ENCODE measurements at regions not wholly inside any gene's neighbourhood (a gene's known extent, or its start where the extent isn't known, plus 50 kb on each side); places are given as distances from the start of the nearest gene placed in this dataset.

DNA sequence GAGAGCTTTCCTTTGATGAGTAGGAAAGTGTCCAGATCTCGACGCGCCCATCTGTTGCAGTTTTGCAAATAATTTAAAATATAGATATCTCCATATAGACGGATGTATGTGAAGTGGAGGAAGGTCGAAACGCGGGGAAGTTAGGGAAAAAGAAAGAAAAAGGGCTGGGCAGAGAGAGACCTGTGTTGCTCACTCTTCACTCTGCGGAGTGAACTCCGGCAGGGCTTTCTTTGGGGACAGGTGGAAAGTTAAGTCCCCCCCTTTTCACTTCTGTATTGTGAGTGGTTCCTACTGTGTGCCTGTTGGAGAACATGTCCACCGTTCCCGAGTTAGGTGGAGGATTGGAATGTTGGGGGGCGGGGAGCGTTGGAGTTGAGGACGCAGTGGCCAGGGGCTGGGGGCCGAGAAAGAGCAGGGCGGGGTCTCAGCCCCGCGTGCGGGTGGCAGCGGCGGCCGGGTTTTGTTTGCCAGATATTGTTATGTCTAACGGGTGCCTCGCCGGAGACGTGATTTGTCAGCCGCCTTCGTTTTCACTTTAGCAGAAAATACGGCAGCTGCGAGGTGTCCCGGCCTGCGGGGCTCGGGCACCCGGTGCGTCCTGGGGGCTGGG lies 145.1 kb upstream of the ZNF536 start:
- TF ChIP-seq, protein P1, sequence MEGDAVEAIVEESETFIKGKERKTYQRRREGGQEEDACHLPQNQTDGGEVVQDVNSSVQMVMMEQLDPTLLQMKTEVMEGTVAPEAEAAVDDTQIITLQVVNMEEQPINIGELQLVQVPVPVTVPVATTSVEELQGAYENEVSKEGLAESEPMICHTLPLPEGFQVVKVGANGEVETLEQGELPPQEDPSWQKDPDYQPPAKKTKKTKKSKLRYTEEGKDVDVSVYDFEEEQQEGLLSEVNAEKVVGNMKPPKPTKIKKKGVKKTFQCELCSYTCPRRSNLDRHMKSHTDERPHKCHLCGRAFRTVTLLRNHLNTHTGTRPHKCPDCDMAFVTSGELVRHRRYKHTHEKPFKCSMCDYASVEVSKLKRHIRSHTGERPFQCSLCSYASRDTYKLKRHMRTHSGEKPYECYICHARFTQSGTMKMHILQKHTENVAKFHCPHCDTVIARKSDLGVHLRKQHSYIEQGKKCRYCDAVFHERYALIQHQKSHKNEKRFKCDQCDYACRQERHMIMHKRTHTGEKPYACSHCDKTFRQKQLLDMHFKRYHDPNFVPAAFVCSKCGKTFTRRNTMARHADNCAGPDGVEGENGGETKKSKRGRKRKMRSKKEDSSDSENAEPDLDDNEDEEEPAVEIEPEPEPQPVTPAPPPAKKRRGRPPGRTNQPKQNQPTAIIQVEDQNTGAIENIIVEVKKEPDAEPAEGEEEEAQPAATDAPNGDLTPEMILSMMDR (IDR thresholded peaks at IDR 0.05; ENCODE audit: poor library complexity, severe bottlenecking) = no peak
- Histone ChIP-seq H3K27me3 (ENCODE audit: insufficient read depth, poor library complexity, severe bottlenecking) (peaks cover 79% of the 10 kb centered on the region), H3K27ac (ENCODE audit: poor library complexity, severe bottlenecking) (no peak overlapping the region), H3K4me3 (ENCODE audit: severe bottlenecking) (peak overlapping the region; percentile 42), H3K4me1 (ENCODE audit: insufficient read depth, poor library complexity, severe bottlenecking) (no peaks in the 10 kb centered on the region), H3K36me3 (ENCODE audit: low read depth) (no peaks in the 10 kb centered on the region), H3K9me3 (ENCODE audit: severe bottlenecking) (no peaks in the 10 kb centered on the region)
- ATAC-seq (ENCODE audit: low read depth) (no peak; the same call in 2 of the 3 replicates), DNase-seq (ENCODE audit: low spot score) (no peak)

DNA sequence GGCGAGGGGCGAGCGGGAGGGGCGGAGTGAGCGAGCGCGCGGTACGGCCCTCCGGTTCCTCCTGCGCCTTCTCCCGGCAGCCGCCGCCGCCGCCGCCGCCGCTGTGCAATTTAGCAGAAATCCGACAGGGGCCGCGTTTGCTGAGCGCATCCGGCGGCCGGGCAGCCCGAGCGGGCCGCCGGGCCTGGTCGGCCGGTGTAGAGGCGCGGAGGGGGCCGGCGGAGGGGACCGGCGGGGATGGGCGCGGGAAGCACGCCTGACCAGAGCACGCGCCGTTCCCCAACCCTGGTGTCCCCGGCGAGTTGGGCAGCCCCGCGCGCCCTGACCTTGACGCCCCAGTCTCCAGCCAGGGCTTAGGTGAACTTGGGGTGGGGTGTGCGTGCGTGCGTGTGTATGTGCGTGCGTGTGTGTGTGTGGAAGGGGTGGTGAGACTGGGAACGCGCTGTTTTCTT lies 144.5 kb upstream of the ZNF536 start:
- no peak for DNase-seq (ENCODE audit: low spot score)
- Histone ChIP-seq H3K4me1 (ENCODE audit: insufficient read depth, poor library complexity, severe bottlenecking) (no peaks in the 10 kb centered on the region), H3K4me3 (ENCODE audit: severe bottlenecking) (peak overlapping the region; percentile 42), H3K27me3 (ENCODE audit: insufficient read depth, poor library complexity, severe bottlenecking) (peaks cover 75% of the 10 kb centered on the region), H3K36me3 (ENCODE audit: low read depth) (no peaks in the 10 kb centered on the region), H3K9me3 (ENCODE audit: severe bottlenecking) (no peaks in the 10 kb centered on the region), H3K27ac (ENCODE audit: poor library complexity, severe bottlenecking) (no peak overlapping the region)
- ATAC-seq (ENCODE audit: low read depth) = peak; percentile 71
- TF ChIP-seq, protein P1 (IDR thresholded peaks at IDR 0.05; ENCODE audit: poor library complexity, severe bottlenecking) = peak; percentile 67

- no peaks in the 10 kb centered on the region for H3K36me3 ChIP-seq (ENCODE audit: low read depth)
- H3K9me3 ChIP-seq (ENCODE audit: severe bottlenecking) = no peaks in the 10 kb centered on the region
- H3K27ac ChIP-seq (ENCODE audit: poor library complexity, severe bottlenecking) = no peak overlapping the region
- no peak for ATAC-seq (ENCODE audit: low read depth)
- DNase-seq (ENCODE audit: low spot score) = no peak
- no peak overlapping the region for H3K4me3 ChIP-seq (ENCODE audit: severe bottlenecking)
- no peaks in the 10 kb centered on the region for H3K4me1 ChIP-seq (ENCODE audit: insufficient read depth, poor library complexity, severe bottlenecking)
- H3K27me3 ChIP-seq (ENCODE audit: insufficient read depth, poor library complexity, severe bottlenecking) = peaks cover 69% of the 10 kb centered on the region
- TF ChIP-seq, protein P1 (IDR thresholded peaks at IDR 0.05; ENCODE audit: poor library complexity, severe bottlenecking) = no peak
Measured at GRCh38 chr19:30228113-30228834, 143.9 kb upstream of the ZNF536 start.

DNA sequence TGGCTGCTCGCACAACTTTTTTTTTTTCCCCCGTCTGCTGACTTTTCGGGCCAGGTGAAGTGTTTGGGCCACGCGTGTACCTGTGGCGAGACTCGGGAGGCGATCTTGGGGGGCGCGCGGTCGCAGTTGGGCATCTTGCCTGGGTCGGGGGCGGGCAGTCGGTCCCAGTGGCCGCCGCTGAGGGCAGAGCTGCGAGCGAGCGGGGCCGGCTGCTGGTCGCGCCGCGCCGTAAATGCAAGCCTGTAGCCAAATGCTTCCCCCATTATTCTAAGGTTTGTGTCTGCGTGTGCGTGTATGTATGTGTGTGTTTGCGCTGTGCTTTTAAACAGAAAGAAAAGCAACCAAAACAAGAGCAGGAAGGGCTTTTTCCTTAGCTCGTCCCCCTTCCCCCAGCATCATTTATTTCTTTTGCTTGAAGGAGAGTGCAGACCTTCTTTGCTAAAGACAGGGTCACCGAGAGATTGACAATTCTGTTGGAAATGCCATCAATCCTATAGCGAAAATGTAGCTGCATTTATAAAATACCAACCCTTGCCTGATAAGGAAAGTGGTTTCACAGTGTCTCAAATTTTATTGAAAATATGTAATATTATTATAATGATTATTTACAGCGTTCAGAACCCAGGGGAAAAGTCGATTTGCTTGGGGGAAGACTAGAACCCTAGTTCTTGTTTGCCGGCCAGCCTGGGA lies 143.2 kb upstream of the ZNF536 start:
- TF ChIP-seq, protein P1 (IDR thresholded peaks at IDR 0.05; ENCODE audit: poor library complexity, severe bottlenecking) = no peak
- Histone ChIP-seq H3K4me3 (ENCODE audit: severe bottlenecking) (no peak overlapping the region), H3K36me3 (ENCODE audit: low read depth) (no peaks in the 10 kb centered on the region), H3K4me1 (ENCODE audit: insufficient read depth, poor library complexity, severe bottlenecking) (no peaks in the 10 kb centered on the region), H3K9me3 (ENCODE audit: severe bottlenecking) (no peaks in the 10 kb centered on the region), H3K27me3 (ENCODE audit: insufficient read depth, poor library complexity, severe bottlenecking) (peaks cover 62% of the 10 kb centered on the region), H3K27ac (ENCODE audit: poor library complexity, severe bottlenecking) (no peak overlapping the region)
- DNase-seq (ENCODE audit: low spot score) = no peak
- ATAC-seq (ENCODE audit: low read depth) = no peak

Measured in RWPE2 (cell line).